ENCODE measurements at regions not wholly inside any gene's neighbourhood (a gene's known extent, or its start where the extent isn't known, plus 50 kb on each side); places are given as distances from the start of the nearest gene placed in this dataset.
"Not testable (repeated sequence)": the region's sequence is repeated elsewhere in the genome, so short reads cannot be mapped to it uniquely, and the experiment has no call there.

DNA sequence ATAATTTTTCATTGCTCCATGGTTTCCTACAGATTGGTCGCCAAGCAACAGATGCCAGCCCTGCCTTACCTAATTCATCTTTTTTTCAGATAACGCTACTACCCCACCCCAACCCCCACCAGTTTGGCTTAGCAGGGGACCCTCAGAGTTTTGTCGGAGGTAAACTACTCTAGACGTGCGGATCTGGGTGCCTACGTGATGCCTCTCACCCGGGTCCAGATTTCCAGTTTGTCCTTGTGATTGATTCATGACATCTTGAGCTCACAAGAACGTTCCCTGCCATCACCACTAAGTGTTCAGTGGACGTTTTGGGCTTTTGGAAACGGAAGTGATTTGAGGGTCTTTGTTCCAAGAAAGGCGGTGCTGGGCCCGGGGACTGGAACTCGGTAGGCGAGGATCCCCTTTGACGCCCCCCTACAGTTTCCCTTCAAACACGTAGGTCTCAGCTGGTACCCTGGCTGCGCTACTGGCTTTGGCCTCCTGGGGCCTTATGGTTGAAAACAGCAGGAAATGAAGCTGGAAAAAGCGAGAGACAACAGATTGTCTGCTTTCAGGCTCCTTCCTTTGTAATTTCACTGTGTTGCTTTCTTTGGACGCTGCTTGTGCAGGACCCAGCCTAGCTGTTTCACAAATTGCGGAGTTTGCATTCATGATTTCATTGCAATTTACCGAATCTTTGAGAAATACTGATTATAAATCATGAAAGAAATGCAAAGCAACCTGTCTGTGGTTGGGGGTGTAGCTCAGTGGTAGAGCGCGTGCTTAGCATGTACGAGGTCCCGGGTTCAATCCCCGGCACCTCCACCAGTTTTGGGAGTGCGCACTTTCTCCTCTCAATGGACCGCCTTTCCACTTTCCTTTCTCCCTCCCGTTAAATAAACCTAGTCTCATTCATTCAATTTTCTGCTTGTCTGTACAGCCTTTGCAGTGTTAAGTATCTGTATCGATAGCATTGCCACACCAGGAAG is 81.0 kb downstream of the GPX5 start:
- TF ChIP-seq, protein P1, sequence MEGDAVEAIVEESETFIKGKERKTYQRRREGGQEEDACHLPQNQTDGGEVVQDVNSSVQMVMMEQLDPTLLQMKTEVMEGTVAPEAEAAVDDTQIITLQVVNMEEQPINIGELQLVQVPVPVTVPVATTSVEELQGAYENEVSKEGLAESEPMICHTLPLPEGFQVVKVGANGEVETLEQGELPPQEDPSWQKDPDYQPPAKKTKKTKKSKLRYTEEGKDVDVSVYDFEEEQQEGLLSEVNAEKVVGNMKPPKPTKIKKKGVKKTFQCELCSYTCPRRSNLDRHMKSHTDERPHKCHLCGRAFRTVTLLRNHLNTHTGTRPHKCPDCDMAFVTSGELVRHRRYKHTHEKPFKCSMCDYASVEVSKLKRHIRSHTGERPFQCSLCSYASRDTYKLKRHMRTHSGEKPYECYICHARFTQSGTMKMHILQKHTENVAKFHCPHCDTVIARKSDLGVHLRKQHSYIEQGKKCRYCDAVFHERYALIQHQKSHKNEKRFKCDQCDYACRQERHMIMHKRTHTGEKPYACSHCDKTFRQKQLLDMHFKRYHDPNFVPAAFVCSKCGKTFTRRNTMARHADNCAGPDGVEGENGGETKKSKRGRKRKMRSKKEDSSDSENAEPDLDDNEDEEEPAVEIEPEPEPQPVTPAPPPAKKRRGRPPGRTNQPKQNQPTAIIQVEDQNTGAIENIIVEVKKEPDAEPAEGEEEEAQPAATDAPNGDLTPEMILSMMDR (IDR thresholded peaks at IDR 0.05; ENCODE audit: low read length, missing control alignments) = peak; percentile 48
- DNase-seq (ENCODE audit: low read depth) = peak; percentile 71
- H3K4me3 ChIP-seq (replicated peaks; ENCODE audit: low read depth, low read length) = peak overlapping the region; percentile 45

DNA sequence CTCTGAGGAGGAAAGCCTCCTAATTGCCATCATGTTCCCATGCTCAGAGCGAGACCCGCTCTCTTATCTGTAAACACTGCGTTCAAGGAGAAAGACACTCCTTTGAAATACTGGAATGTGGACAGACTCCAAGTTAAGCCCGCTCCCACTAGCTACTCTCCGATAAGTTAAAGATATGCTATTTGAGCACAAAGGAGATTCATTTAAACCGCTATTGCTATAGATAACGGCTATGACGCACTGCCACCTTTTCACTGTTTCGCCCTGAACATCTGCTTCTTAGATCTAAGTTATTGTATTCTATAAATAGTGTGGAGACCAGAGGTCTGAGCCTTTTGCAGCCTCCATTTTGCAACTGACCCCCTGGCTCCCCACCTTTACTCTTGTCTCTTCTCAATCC is 82.3 kb downstream of the GPX5 start:
- no peak overlapping the region for H3K4me3 ChIP-seq (replicated peaks; ENCODE audit: low read depth, low read length)
- TF ChIP-seq, protein P1 (IDR thresholded peaks at IDR 0.05; ENCODE audit: low read length, missing control alignments) = no peak
- peak; percentile 23 for DNase-seq (ENCODE audit: low read depth)

DNA sequence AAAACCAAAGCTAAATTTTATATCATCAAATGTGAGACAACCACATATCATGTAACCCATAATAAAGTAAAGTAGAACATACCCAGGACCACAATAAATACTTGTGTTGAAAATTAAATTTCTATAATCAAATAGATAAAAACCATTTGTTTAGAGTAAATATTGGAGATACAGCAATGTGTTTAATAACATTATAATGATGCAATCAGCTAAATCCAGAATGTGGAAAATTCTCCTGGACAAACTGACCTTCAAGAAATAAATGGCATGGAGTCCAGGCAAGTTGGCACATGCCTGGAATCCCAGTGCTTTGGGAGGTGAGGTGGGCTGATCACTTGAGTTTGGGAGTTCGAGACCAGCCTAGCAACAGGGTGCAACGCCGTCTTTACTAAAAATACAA is 84.0 kb downstream of the GPX5 start:
- TF ChIP-seq, protein P1 (IDR thresholded peaks at IDR 0.05; ENCODE audit: low read length, missing control alignments) = no peak
- no peak for DNase-seq (ENCODE audit: low read depth)

DNA sequence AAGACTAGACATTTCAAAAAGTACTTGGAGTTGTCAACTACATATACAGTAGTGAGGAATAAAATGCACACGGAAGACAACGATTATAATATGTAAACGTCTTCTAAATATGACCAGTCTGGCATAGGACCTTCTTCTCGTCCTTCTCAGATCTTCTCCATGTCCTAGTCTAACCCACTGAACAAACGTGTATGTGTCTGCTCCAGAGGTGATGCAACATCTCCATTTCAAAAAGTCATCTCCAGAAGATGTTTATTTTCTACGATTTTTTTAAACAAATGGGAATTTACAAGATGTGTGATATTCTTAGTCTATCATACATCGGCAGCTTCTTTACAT is 89.9 kb downstream of the GPX5 start:
- no peak for DNase-seq (ENCODE audit: low read depth)
- no peak overlapping the region for H3K4me3 ChIP-seq (replicated peaks; ENCODE audit: low read depth, low read length)
- TF ChIP-seq, protein P1 (IDR thresholded peaks at IDR 0.05; ENCODE audit: low read length, missing control alignments) = no peak

More for the DNA sequence above, 84.0 kb downstream of the GPX5 start:
- H3K4me3 ChIP-seq (replicated peaks; ENCODE audit: low read depth, low read length) = no peak overlapping the region

DNA sequence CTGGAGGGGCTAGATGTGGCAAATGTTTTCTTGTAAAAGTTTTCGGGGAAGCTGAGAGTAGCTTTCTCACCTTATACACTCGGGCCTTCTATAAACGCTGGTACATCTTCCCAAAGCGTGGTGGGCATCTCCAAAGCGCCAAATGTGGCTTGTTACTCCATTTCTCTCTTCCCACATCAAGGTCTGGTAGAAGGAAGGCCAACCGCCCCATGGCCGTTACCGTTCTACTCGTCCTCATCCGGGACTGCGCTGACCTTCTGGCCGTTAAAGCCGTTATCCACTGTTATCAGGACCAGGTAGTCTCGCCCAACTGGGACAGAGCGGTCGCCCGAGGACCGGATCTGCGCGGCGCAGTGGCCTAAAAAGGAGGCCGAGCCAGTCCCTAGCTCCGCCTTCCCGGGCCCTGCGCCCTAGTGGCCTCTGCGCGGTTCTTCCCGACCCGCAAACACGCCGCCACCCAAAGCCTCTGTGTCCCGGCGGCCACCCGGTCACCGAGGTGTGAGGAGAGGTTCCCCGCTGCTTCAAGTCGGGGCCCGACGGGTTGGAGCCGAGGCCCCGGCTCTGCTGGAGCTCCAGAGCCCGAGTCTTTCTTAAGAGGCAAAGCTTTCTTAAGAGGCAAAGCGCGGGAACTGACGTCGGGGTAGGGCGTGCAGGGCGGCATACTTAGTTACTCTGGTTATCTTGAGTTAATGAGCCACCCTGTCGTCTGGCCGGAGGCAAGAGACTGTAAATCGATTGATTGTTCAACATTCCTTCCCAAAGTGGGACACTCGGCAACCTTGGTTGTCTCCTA is 90.5 kb downstream of the GPX5 start:
- H3K4me3 ChIP-seq (replicated peaks; ENCODE audit: low read depth, low read length) = no peak overlapping the region
- TF ChIP-seq, protein P1 (IDR thresholded peaks at IDR 0.05; ENCODE audit: low read length, missing control alignments) = no peak
- no peak for DNase-seq (ENCODE audit: low read depth)

DNA sequence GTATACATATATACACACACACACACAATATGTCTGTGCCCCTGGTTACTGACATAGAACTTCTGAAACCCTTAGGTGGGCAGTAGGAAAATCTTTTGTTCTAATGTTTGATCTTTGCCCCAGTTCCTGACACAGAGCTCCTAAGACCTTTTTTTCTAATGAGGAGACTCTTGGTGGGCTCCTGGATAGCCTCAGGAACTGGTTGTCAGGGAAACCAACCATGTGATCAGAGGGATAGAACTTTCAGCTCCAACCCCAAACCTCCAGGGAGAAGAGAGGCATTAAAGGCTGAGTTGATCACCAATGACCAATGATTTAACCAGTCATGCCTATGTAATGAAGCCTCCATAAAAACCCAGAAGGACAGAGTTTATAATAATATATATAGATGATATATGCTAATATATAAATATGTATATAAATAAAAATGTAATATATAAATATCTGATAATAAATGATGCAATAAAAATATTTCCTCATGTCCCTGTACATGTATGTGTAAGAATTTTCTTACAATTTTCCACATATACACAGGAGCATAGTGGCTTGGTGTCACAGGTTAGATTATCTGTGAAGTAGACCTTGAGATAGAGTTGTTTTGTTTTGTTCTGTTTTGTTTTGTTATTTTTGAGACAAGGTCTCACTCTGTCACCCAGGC is 93.3 kb downstream of the GPX5 start:
- H3K4me3 ChIP-seq (replicated peaks; ENCODE audit: low read depth, low read length) = no peak overlapping the region
- DNase-seq (ENCODE audit: low read depth) = no peak
- TF ChIP-seq, protein P1 (IDR thresholded peaks at IDR 0.05; ENCODE audit: low read length, missing control alignments) = no peak

DNA sequence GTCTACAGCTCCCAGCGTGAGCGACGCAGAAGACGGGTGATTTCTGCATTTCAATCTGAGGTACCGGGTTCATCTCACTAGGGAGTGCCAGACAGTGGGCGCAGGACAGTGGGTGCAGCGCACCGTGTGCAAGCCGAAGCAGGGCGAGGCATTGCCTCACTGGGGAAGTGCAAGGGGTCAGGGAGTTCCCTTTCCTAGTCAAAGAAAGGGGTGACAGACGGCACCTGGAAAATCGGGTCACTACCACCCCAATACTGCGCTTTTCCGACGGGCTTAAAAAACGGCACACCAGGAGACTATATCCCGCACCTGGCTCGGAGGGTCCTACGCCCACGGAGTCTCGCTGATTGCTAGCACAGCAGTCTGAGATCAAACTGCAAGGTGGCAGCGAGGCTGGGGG is 95.6 kb downstream of the GPX5 start:
- not testable (repeated sequence) for DNase-seq (ENCODE audit: low read depth); H3K4me3 ChIP-seq (replicated peaks; ENCODE audit: low read depth, low read length)

DNA sequence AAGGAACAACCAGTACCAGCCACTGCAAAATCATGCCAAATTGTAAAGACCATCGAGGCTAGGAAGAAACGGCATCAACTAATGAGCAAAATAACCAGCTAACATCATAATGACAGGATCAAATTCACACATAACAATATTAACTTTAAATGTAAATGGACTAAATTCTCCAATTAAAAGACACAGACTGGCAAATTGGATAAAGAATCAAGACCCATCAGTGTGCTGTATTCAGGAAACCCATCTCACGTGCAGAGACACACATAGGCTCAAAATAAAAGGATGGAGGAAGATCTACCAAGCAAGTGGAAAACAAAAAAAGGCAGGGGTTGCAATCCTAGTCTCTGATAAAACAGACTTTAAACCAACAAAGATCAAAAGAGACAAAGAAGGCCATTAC is 97.6 kb downstream of the GPX5 start:
- DNase-seq (ENCODE audit: low read depth) = not testable (repeated sequence)

DNA sequence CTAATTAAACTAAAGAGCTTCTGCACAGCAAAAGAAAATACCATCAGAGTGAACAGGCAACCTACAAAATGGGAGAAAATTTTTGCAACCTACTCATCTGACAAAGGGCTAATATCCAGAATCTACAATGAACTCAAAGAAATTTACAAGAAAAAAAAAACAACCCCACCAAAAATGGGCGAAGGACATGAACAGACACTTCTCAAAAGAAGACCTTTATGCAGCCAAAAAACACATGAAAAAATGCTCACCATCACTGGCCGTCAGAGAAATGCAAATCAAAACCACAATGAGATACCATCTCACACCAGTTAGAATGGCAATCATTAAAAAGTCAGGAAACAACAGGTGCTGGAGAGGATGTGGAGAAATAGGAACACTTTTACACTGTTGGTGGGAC is 100.7 kb downstream of the GPX5 start:
- not testable (repeated sequence) for H3K4me3 ChIP-seq (replicated peaks; ENCODE audit: low read depth, low read length); DNase-seq (ENCODE audit: low read depth)

More for the DNA sequence above, 97.6 kb downstream of the GPX5 start:
- H3K4me3 ChIP-seq (replicated peaks; ENCODE audit: low read depth, low read length) = not testable (repeated sequence)

Measured in fibroblast of pulmonary artery (primary cell).